ENCODE measurements at regions not wholly inside any gene's neighbourhood (a gene's known extent, or its start where the extent isn't known, plus 50 kb on each side); places are given as distances from the start of the nearest gene placed in this dataset.

DNA sequence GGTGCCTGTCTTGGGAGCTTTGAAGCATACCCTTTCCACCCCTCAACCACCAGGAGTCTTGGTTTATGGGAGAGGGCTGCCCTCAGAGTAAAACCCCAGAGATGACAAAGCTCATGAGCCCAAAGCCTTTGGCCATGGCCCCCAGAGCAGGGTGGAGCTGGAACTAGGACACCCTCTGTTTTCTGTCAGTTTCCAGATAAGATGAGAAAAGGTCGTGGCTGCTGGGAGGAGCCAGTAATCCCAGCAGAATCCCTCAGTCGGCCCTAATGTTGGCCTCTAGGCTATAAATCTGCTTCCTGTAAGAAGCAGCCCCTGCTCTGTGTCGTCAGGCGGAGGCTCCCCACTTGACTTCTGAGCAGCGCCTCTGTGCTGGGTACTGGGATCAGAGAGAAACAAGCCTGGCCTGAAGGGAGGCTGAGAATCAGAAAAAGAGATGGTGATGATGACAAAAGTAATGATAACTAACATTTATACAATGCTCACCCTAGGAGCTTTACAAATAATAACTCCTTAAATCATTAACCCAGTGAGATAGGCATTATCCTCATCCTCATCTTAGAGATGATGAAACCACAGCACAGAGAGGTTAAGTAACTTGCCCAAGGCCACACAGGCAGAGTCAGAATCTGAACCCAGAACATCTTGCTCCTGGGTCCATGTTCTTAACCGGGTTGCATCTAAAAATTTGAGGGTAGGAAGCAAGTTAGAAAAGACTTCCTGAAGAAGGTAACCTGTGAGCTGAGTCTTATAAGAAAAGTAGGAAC is 471.4 kb downstream of the SOX6 start:
- H3K4me1 ChIP-seq (ENCODE audit: control insufficient read depth in 1 of 2, low read depth in 2 of 2) = peaks cover 0 to 7% of the 10 kb centered on the region in 2 donors
- TF ChIP-seq, protein P1, sequence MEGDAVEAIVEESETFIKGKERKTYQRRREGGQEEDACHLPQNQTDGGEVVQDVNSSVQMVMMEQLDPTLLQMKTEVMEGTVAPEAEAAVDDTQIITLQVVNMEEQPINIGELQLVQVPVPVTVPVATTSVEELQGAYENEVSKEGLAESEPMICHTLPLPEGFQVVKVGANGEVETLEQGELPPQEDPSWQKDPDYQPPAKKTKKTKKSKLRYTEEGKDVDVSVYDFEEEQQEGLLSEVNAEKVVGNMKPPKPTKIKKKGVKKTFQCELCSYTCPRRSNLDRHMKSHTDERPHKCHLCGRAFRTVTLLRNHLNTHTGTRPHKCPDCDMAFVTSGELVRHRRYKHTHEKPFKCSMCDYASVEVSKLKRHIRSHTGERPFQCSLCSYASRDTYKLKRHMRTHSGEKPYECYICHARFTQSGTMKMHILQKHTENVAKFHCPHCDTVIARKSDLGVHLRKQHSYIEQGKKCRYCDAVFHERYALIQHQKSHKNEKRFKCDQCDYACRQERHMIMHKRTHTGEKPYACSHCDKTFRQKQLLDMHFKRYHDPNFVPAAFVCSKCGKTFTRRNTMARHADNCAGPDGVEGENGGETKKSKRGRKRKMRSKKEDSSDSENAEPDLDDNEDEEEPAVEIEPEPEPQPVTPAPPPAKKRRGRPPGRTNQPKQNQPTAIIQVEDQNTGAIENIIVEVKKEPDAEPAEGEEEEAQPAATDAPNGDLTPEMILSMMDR (IDR thresholded peaks at IDR 0.05) = no peak
- H3K27ac ChIP-seq = no peak overlapping the region
- ATAC-seq (ENCODE audit: insufficient number of reproducible peaks, low FRiP score, low read depth) (no peak), DNase-seq (ENCODE audit: low spot score) (no peak)
- H3K27me3 ChIP-seq (replicated peaks; ENCODE audit: insufficient read depth) = no peaks in the 10 kb centered on the region
- no peak overlapping the region for H3K4me3 ChIP-seq
- H3K36me3 ChIP-seq = no peaks in the 10 kb centered on the region
- no peaks in the 10 kb centered on the region for H3K9me3 ChIP-seq

GRCh38 chr11:15885854-15886253 is 470.5 kb downstream of the SOX6 start:
- Histone ChIP-seq H3K4me1 (ENCODE audit: control insufficient read depth in 1 of 2, low read depth in 2 of 2) (peaks cover 0 to 7% of the 10 kb centered on the region in 2 donors), H3K27me3 (replicated peaks; ENCODE audit: insufficient read depth) (no peaks in the 10 kb centered on the region), H3K9me3 (no peaks in the 10 kb centered on the region), H3K36me3 (no peaks in the 10 kb centered on the region), H3K27ac (no peak overlapping the region), H3K4me3 (no peak overlapping the region)
- DNase-seq (ENCODE audit: low spot score) (no peak), ATAC-seq (ENCODE audit: insufficient number of reproducible peaks, low FRiP score, low read depth) (no peak)
- TF ChIP-seq, protein P1 (IDR thresholded peaks at IDR 0.05) = no peak

DNA sequence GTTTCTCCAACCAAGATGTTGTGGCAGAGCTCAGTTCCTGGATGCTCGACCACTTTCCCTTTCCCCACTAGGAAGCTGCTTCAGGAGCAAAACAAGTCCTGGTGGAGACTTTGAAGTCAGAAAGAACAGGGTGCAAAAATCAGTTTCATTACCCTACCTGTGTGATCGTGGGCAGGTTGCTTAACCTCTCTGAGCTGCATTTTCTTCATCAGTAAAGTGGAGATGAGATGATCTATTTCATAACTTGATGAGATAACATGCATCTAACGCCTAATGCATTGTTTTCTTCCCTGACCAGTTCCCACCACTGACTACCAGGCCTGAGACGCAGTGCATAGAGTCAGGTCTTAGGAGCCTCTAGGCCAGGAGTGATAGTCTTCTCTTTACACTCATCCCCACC is 470.0 kb downstream of the SOX6 start:
- Histone ChIP-seq H3K4me3 (no peak overlapping the region), H3K27me3 (replicated peaks; ENCODE audit: insufficient read depth) (no peaks in the 10 kb centered on the region), H3K36me3 (no peaks in the 10 kb centered on the region), H3K27ac (no peak overlapping the region), H3K9me3 (no peaks in the 10 kb centered on the region), H3K4me1 (ENCODE audit: control insufficient read depth in 1 of 2, low read depth in 2 of 2) (peaks cover 0 to 7% of the 10 kb centered on the region in 2 donors)
- TF ChIP-seq, protein P1 (IDR thresholded peaks at IDR 0.05) = no peak
- DNase-seq (ENCODE audit: low spot score) (no peak), ATAC-seq (ENCODE audit: insufficient number of reproducible peaks, low FRiP score, low read depth) (no peak)

DNA sequence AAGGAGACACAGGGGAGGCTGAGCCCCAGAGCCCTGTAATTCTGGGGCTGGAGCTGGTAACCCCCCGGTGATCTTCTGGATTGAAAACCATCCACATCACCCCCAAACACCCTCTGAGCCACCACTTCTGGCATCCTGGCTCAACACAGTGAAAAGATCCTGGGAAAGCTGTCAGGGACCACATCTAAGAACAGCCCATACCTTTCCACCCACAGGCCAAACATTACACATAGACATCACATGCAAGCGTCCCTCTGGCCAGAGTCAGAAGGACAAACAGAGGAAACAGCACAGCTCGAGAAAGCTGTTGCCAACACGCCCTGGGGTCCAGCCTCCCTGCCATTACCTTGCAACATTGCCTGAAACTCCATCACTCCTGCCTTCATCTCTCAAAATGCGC is 469.5 kb downstream of the SOX6 start:
- TF ChIP-seq, protein P1 (IDR thresholded peaks at IDR 0.05) = no peak
- ATAC-seq (ENCODE audit: insufficient number of reproducible peaks, low FRiP score, low read depth) (no peak), DNase-seq (ENCODE audit: low spot score) (no peak)
- Histone ChIP-seq H3K4me3 (no peak overlapping the region), H3K4me1 (ENCODE audit: control insufficient read depth in 1 of 2, low read depth in 2 of 2) (peaks cover 0 to 7% of the 10 kb centered on the region in 2 donors), H3K9me3 (no peaks in the 10 kb centered on the region), H3K27ac (no peak overlapping the region), H3K27me3 (replicated peaks; ENCODE audit: insufficient read depth) (no peaks in the 10 kb centered on the region), H3K36me3 (no peaks in the 10 kb centered on the region)

DNA sequence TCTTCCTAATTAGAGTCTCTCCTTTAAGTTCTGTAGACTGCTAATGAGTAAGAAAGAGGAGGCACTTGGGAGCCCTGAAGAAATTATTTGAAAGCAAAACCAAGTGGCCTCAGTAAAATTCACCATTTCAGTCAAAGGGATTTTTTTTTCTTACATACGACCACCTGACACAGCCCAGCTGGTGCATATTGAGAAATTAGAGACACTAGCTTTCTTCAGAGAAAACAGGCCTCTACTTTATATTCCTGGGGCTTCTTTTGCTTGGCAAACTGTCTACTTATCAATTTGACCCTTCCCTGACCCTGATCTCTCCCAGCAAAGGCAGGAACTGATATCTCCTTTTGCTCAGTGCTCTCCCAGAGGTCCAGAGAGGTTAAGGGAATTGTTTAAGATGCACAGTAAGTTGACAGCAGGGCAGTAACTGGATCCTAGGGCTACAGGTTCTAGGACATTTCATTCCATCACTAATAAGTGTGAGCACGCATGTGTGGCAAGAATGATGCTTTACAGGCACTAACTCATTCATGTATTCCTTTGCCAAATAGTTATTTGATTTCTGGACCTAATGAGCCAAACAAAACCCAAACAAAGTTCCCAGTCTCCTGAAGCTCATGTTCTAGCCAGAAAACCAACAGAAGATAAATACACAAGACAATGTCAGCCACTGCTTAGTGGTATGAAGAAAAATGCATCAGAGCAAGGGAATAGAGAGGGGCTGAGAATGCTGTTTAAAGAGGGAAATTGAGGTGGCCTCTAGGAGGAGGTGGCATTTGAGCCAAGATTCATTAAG is 467.6 kb downstream of the SOX6 start:
- DNase-seq (ENCODE audit: low spot score) (no peak), ATAC-seq (ENCODE audit: insufficient number of reproducible peaks, low FRiP score, low read depth) (no peak)
- peaks cover 0 to 7% of the 10 kb centered on the region in 2 donors for H3K4me1 ChIP-seq (ENCODE audit: control insufficient read depth in 1 of 2, low read depth in 2 of 2)
- no peak overlapping the region for H3K27ac ChIP-seq
- no peaks in the 10 kb centered on the region for H3K27me3 ChIP-seq (replicated peaks; ENCODE audit: insufficient read depth)
- H3K4me3 ChIP-seq = no peak overlapping the region
- TF ChIP-seq, protein P1 (IDR thresholded peaks at IDR 0.05) = no peak
- no peaks in the 10 kb centered on the region for H3K9me3 ChIP-seq
- H3K36me3 ChIP-seq = no peaks in the 10 kb centered on the region

Measured in thoracic aorta (tissue), 2 donors.